DMS153 (cell line): ENCODE measurements at regions not wholly inside any gene's neighbourhood (a gene's known extent, or its start where the extent isn't known, plus 50 kb on each side); places are given as distances from the start of the nearest gene placed in this dataset.

Experiments
- DNase-seq: peaks from one replicate; lab custom pipeline; 2025; lab: John Stamatoyannopoulos, UW

DNA sequence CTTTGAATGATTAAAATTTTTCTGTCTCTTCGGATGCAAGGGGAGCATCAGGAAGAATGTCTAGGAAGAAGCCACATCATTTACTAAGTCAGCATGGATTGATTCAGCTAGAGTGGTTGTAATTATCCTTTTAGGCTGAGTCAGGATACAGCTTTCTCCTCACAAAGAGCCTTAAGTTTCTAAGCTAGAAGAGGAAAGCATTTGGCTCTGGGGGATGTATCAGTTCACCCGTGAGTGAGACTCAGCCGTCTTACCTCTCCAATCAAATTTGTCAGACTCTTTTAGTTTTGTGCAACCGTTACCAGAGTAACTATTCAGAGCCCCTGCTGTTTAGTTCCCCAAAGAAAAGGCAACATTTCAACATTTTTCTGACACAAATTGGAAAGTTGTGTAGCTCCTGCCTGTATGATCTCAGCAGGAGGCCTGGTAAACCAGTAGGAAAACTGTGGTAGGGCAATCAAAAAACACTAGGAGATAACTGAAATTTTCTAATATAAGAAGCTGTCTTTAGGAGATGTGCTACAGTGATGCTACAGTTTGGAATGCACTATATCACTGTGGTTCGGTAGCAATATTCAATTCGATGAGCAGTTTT is 432.4 kb upstream of the LUZP2 start:
- DNase-seq, result no peak

- DNase-seq, result no peak
These were observed 428.7 kb upstream of the LUZP2 start for GRCh38 chr11:24068197-24068596.

DNA sequence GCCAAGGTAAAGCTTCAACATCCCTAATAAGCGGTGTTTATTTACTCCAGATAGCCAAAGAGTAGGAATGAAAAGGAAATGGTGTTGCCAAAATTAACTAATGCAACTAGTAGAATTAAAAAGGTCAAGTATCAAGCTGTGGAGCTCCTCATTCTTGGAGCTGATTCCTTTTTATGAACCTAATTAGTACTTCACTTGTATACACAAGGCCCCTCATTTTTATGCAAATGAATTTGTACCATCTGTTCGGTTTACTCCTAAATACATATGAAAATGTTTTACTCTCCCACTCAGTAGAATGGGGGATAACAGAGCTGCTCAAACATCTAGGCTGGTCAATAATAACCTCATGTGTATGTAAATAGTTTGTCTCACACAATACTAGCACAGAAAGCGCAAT is 426.4 kb upstream of the LUZP2 start:
- no peak for DNase-seq

GRCh38 chr11:24078018-24078417 is 418.8 kb upstream of the LUZP2 start:
- no peak for DNase-seq

DNA sequence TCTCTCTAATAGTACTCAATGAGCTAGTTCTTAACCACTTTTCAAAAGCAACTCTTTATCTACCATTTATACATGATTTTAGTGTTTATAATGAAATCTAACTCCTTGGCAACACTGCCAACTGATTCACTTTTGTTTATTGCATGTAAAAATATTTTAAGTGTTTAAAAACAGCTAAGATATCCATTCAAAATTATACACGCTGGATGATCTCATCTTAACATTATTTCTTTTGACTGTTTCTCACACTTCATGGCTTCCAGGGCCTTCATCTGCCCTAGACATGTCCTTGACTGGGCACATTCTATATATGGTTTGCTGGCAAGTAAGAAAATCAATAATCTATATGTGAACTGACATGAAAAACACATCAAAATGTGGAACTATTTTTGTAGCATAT is 414.6 kb upstream of the LUZP2 start:
- DNase-seq, result no peak

GRCh38 chr11:24082860-24083259 is 414.0 kb upstream of the LUZP2 start:
- no peak for DNase-seq

DNA sequence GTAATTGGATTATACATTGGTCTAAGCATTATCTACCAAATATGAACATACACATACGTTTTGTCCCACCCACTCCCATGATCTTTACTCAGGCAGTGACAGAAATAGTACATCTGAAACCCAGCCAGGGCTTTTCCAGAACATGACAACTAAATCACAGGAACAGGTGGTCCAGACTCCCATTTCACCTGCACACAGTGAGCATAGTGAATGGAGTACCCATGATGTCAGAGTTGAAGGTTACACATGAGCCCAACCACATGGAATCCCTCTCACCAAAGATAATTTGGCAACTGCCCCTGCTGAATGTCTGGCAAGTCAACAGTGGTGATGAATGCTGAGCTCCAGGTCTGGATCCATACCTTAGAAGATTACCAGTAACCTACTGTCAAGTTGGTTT is 411.9 kb upstream of the LUZP2 start:
- no peak for DNase-seq

DNA sequence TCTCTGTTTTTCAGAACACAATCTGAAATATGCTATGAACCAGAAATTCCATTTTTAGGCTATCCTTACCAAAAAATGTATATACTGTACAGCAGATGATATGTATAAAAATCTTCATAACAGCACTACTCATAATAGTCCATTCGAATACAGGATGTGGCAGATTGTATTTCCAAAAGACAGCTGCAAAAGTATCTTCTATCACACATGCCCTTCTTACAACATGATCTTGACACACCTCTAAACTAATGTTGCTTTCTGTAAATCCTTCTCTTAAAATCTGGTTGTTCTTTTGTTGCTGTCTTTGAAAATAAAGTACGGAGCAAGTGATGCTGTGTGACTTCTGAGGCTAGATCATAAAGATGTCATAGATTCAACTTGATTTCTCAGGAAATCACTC is 409.9 kb upstream of the LUZP2 start:
- DNase-seq, result no peak

- DNase-seq, result no peak
These were observed 405.3 kb upstream of the LUZP2 start for GRCh38 chr11:24091594-24091993.

DNA sequence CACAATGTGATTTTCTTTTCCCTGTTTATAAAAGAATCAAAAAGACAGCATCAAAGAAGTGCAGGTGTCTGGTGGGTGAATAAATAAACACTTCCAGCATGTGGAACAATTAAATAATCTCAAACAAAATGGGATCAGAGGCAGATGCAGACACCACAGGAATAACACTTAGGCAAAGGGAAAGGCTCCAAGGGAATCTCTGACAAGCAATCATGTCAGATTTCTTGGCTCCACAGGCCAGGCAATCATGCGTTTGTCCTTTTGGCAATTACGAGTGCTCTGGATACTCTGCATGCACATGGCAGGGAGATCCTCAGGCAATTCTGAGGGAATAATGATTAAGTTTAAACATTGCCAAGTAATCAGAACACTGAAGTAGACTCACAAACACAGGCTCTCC is 403.5 kb upstream of the LUZP2 start:
- DNase-seq, result no peak

DNA sequence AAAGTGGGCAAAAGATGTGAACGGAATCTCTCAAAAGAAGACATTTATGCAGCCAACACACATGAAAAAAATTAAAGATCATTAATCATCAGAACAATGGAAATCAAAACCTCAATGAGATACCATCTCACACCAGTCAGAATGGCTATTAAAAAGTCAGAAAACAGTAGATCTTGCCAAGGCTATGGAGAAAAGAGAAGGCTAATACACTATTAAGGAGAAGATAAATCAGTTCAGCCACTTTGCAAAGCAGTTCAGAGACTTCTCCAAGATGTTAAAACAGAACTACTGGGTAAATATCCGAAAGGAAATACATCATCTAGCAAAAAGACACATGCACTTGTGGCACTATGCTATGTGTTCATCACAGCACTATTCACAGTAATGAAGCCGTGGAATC is 388.2 kb upstream of the LUZP2 start:
- DNase-seq, result no peak

GRCh38 chr11:24122291-24122690 is 374.6 kb upstream of the LUZP2 start:
- DNase-seq, result no peak

- DNase-seq, result no peak
These were observed 372.0 kb upstream of the LUZP2 start for GRCh38 chr11:24124876-24125275.

- DNase-seq, result no peak
These were observed 365.2 kb upstream of the LUZP2 start for GRCh38 chr11:24131698-24132097.

DNA sequence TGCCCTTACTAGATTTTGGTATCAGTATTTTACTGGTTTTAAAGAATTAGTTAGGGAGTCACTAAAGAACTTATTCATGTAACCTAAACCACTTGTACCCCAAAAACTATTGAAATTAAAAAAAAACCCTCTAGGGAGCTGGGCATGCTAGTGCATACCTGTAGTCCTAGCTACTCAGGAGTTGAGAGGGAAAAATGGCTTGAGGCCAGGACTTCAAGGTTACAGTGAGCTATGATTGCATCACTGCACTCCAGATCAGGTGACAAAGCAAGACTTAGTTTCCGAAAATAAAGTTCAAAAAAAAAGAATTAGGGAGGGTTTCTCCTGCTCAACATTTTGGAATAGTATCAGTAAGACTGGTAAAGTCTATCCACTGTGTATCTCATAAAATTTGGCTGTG is 364.4 kb upstream of the LUZP2 start:
- DNase-seq, result no peak

DNA sequence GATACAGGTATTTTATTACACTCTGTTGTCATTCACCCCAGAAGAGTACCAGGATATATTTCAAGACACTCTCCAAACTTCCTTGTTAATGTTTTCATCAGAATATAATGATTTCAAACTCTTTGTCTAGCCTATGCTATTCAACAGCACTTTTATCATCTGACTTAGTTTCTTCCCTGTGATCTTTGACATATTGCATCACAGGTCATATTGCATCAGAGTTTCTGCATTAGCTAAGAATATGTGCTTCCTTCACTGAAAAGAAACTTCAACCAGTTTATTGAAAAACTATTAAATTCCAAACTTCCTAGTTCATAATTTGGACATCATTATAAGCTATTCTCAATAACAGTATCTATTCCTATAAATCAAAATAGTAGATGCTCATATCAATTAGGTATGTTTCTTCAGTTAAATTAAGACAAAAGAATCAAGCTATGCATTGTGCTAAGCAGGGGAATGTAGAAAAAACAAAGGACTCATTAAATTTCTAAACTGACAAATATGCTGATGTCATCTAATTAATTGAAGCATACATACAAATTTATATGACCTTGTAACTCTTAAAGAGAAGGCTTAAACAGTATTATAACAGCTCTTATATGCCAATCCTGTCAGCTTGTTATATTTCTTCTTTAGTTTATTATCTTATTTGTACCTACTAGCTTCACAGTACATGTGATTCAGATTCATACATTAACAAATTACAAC is 361.8 kb upstream of the LUZP2 start:
- DNase-seq, result no peak

DNA sequence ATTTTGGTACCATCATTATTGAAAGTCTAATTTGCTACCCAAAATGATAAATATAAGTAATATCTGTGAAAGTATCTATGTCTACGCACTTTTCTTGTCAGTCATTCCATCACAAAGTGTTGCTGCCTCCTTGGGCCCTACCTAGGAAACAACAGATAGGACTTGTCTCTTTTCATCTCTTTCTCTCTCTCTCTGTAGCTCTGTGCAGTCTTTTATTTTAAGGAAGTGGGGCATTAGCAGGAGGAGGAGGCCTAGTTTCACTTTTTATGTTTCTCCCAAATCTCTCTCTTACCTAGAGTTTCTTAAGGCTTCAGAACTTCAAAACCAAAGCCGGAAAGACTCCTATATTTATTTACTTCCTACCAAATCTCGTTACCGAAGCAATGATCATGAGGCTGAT is 354.8 kb upstream of the LUZP2 start:
- DNase-seq, result no peak

DNA sequence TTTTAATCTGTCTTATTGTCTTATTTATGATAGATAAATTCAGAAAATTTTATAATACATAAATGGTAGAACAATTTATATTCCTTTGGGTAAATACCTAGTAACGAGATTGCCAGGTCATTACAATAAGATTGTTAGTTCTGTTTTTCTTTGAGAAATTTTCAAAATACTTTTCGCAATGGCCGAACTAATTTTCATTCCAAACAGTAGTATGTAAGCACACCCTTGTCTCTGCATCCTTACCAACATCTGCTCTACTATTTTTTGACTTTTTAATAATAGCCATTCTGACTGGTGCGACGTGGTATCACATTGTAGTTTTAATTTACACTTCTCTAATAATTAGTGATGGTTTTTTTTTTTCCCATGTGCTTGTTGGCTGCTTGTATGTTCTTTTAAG is 351.4 kb upstream of the LUZP2 start:
- no peak for DNase-seq

DNA sequence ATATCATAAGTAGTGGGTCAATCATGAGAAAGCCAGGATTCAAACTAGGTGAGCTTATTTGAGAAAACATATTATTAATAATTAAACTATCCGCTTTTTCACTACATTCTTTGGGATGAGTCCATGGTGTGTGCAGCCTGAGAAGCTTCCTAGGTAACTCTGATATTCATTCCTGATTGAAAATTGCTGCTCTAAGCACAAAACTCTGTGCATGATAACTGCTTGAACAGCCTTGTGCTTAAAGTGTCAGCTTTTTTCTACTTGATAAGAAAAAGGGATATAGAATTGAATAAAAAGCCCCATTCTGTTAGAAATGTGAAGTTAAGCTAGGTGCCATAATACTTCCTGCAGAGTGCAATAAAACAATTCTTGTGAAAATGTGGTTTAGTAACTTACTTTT is 343.5 kb upstream of the LUZP2 start:
- DNase-seq, result no peak

DNA sequence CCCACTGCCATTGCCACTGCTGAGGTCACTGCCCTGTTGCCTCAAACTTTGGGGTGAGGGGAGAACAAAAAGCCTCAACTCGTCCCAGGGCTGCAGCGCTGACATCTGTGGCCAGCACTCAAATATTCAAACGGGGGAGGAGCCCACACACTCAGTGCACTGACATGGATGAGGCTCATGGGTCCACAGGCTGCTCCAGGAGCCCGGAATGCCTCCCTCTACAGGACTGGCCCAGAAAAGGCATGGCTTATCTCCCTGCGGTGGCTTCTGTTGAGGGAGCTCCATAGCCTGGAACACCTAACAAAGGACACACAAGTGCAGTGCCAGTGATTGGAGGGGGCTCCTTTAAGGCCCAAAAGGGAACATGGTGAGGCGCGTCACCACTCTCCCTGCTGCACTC is 341.1 kb upstream of the LUZP2 start:
- DNase-seq, result no peak

- no peak for DNase-seq
These were observed 339.5 kb upstream of the LUZP2 start for GRCh38 chr11:24157316-24157715.

- no peak for DNase-seq
These were observed 335.3 kb upstream of the LUZP2 start for GRCh38 chr11:24161587-24161986.

- no peak for DNase-seq
These were observed 333.7 kb upstream of the LUZP2 start for GRCh38 chr11:24163146-24163545.

- DNase-seq, result no peak
These were observed 333.0 kb upstream of the LUZP2 start for GRCh38 chr11:24163841-24164240.
